ENCODE measurements at regions not wholly inside any gene's neighbourhood (a gene's known extent, or its start where the extent isn't known, plus 50 kb on each side); places are given as distances from the start of the nearest gene placed in this dataset.

DNA sequence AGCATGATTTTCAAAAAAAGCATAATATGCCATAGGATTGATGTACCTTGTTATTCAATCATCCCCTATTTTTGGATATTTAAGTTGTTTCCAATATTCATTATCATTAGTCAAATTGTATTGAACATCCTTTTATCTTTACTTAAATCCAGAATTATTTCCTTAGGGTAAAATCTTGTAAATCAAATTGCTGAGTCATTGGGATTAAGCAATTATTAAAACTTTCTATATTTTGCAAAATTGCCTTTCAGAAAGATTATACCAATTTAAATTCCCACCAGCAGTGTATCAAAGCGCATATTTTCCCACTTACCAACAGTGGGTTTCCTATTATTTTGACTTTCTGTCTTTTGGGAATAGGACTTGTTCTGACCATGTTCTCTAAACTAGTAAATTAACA lies 159.3 kb downstream of the SS18 start:
- TF ChIP-seq, protein P1, sequence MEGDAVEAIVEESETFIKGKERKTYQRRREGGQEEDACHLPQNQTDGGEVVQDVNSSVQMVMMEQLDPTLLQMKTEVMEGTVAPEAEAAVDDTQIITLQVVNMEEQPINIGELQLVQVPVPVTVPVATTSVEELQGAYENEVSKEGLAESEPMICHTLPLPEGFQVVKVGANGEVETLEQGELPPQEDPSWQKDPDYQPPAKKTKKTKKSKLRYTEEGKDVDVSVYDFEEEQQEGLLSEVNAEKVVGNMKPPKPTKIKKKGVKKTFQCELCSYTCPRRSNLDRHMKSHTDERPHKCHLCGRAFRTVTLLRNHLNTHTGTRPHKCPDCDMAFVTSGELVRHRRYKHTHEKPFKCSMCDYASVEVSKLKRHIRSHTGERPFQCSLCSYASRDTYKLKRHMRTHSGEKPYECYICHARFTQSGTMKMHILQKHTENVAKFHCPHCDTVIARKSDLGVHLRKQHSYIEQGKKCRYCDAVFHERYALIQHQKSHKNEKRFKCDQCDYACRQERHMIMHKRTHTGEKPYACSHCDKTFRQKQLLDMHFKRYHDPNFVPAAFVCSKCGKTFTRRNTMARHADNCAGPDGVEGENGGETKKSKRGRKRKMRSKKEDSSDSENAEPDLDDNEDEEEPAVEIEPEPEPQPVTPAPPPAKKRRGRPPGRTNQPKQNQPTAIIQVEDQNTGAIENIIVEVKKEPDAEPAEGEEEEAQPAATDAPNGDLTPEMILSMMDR (IDR thresholded peaks at IDR 0.05 in 2 of 3, conservative IDR thresholded peaks at IDR 0.05 in 1 of 3; ENCODE audit: borderline replicate concordance in 1 of 3, insufficient read depth in 1 of 3, low read depth in 2 of 3, low read length in 2 of 3), result no peak
- no peak for TF ChIP-seq POLR2A (IDR thresholded peaks at IDR 0.05; ENCODE audit: borderline replicate concordance, extremely low read depth, insufficient read depth, insufficient read length)
- TF ChIP-seq CEBPB (IDR thresholded peaks at IDR 0.05; ENCODE audit: low read depth), result no peak
- TF ChIP-seq POLR2AphosphoS5 (IDR thresholded peaks at IDR 0.05; ENCODE audit: low read depth, low read length), result no peak
- TF ChIP-seq EZH2 (IDR thresholded peaks at IDR 0.05), result no peak
- TF ChIP-seq, protein P2, sequence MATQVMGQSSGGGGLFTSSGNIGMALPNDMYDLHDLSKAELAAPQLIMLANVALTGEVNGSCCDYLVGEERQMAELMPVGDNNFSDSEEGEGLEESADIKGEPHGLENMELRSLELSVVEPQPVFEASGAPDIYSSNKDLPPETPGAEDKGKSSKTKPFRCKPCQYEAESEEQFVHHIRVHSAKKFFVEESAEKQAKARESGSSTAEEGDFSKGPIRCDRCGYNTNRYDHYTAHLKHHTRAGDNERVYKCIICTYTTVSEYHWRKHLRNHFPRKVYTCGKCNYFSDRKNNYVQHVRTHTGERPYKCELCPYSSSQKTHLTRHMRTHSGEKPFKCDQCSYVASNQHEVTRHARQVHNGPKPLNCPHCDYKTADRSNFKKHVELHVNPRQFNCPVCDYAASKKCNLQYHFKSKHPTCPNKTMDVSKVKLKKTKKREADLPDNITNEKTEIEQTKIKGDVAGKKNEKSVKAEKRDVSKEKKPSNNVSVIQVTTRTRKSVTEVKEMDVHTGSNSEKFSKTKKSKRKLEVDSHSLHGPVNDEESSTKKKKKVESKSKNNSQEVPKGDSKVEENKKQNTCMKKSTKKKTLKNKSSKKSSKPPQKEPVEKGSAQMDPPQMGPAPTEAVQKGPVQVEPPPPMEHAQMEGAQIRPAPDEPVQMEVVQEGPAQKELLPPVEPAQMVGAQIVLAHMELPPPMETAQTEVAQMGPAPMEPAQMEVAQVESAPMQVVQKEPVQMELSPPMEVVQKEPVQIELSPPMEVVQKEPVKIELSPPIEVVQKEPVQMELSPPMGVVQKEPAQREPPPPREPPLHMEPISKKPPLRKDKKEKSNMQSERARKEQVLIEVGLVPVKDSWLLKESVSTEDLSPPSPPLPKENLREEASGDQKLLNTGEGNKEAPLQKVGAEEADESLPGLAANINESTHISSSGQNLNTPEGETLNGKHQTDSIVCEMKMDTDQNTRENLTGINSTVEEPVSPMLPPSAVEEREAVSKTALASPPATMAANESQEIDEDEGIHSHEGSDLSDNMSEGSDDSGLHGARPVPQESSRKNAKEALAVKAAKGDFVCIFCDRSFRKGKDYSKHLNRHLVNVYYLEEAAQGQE (IDR thresholded peaks at IDR 0.05; ENCODE audit: low read depth), result no peak
- no peak for TF ChIP-seq RAD21 (IDR thresholded peaks at IDR 0.05; ENCODE audit: low read depth)
- no peak for TF ChIP-seq ZNF274 (IDR thresholded peaks at IDR 0.05; ENCODE audit: low read depth, low read length)
- TF ChIP-seq TCF7L2 (IDR thresholded peaks at IDR 0.05; ENCODE audit: borderline replicate concordance, extremely low read depth, insufficient read depth, insufficient read length), result no peak
- TF ChIP-seq, protein P3, sequence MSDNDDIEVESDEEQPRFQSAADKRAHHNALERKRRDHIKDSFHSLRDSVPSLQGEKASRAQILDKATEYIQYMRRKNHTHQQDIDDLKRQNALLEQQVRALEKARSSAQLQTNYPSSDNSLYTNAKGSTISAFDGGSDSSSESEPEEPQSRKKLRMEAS (IDR thresholded peaks at IDR 0.05), result no peak
- TF ChIP-seq SIN3A (IDR thresholded peaks at IDR 0.05; ENCODE audit: low read depth), result no peak
- no peak for TF ChIP-seq ELF1 (IDR thresholded peaks at IDR 0.05; ENCODE audit: borderline replicate concordance, low read depth)
- TF ChIP-seq YY1 (IDR thresholded peaks at IDR 0.05; ENCODE audit: extremely low read depth, insufficient replicate concordance, low read depth, low read length), result no peak
- TF ChIP-seq ZFX (IDR thresholded peaks at IDR 0.05), result no peak

All from HCT116 (cell line).